GM21360 (cell line): ENCODE measurements at regions not wholly inside any gene's neighbourhood (a gene's known extent, or its start where the extent isn't known, plus 50 kb on each side); places are given as distances from the start of the nearest gene placed in this dataset.

ENCODE experiments used
- ATAC-seq: cut with Tn5 transposase; IDR thresholded peaks from one replicate; pipeline ENCODE4 v1.9.1; 2021; ENCODE audit warnings: mild to moderate bottlenecking, moderate library complexity; ENCODE audit not compliant: unreplicated experiment

GRCh38 chr3:124429129-124429815 lies 301.0 kb upstream of the UMPS start:
- ATAC-seq, result no peak

GRCh38 chr3:124431331-124431994 lies 298.8 kb upstream of the UMPS start:
- no peak for ATAC-seq

- ATAC-seq, result no peak
These were observed 296.1 kb upstream of the UMPS start for GRCh38 chr3:124434176-124434575.

- ATAC-seq, result no peak
These were observed 294.8 kb upstream of the UMPS start for GRCh38 chr3:124435467-124435866.

- ATAC-seq, result no peak
These were observed 291.4 kb upstream of the UMPS start for GRCh38 chr3:124438813-124439212.

GRCh38 chr3:124439603-124440002 lies 290.6 kb upstream of the UMPS start:
- ATAC-seq, result no peak

- ATAC-seq, result no peak
These were observed 288.5 kb upstream of the UMPS start for GRCh38 chr3:124441766-124442165.

GRCh38 chr3:124442463-124442862 lies 287.8 kb upstream of the UMPS start:
- ATAC-seq, result no peak

GRCh38 chr3:124443446-124443845 lies 286.8 kb upstream of the UMPS start:
- no peak for ATAC-seq

GRCh38 chr3:124444075-124444474 lies 286.2 kb upstream of the UMPS start:
- ATAC-seq, result no peak

GRCh38 chr3:124444896-124445295 lies 285.4 kb upstream of the UMPS start:
- ATAC-seq, result no peak

GRCh38 chr3:124447845-124448244 lies 282.4 kb upstream of the UMPS start:
- ATAC-seq, result no peak

- ATAC-seq, result no peak
These were observed 281.3 kb upstream of the UMPS start for GRCh38 chr3:124448954-124449353.

GRCh38 chr3:124450366-124450765 lies 279.9 kb upstream of the UMPS start:
- ATAC-seq, result no peak

GRCh38 chr3:124451630-124452317 lies 278.5 kb upstream of the UMPS start:
- no peak for ATAC-seq

GRCh38 chr3:124453189-124453588 lies 277.1 kb upstream of the UMPS start:
- ATAC-seq, result no peak

GRCh38 chr3:124455891-124456290 lies 274.4 kb upstream of the UMPS start:
- no peak for ATAC-seq

- ATAC-seq, result no peak
These were observed 273.7 kb upstream of the UMPS start for GRCh38 chr3:124456506-124456905.

GRCh38 chr3:124459678-124460077 lies 270.6 kb upstream of the UMPS start:
- ATAC-seq, result no peak

GRCh38 chr3:124461126-124461525 lies 269.1 kb upstream of the UMPS start:
- no peak for ATAC-seq

- ATAC-seq, result no peak
These were observed 268.2 kb upstream of the UMPS start for GRCh38 chr3:124461838-124462632.
